CD4-positive, alpha-beta T cell treated with Interleukin-15 for 1 hour (primary cell): ENCODE measurements at regions not wholly inside any gene's neighbourhood (a gene's known extent, or its start where the extent isn't known, plus 50 kb on each side); places are given as distances from the start of the nearest gene placed in this dataset.

Source experiments
- DNase-seq: peaks from one replicate; pipeline ENCODE4 v3.0.0-alpha.2; 2020

GRCh38 chr5:18141222-18141621 is 507.0 kb downstream of the TAF11L14 start:
- DNase-seq = no peak

GRCh38 chr5:18142831-18143230 is 508.6 kb downstream of the TAF11L14 start:
- DNase-seq = no peak

GRCh38 chr5:18152671-18153070 is 518.4 kb downstream of the TAF11L14 start:
- DNase-seq = no peak

GRCh38 chr5:18158166-18158565 is 523.9 kb downstream of the TAF11L14 start:
- DNase-seq = no peak

GRCh38 chr5:18159331-18159730 is 525.1 kb downstream of the TAF11L14 start:
- no peak for DNase-seq

- DNase-seq = no peak
Measured at GRCh38 chr5:18171684-18172083, 537.4 kb downstream of the TAF11L14 start.

GRCh38 chr5:18179579-18179978 is 545.3 kb downstream of the TAF11L14 start:
- DNase-seq = no peak

GRCh38 chr5:18181575-18181974 is 547.3 kb downstream of the TAF11L14 start:
- no peak for DNase-seq

- no peak for DNase-seq
Measured at GRCh38 chr5:18195910-18196309, 561.6 kb downstream of the TAF11L14 start.

- no peak for DNase-seq
Measured at GRCh38 chr5:18197734-18198133, 563.5 kb downstream of the TAF11L14 start.

GRCh38 chr5:18202164-18202563 is 567.9 kb downstream of the TAF11L14 start:
- no peak for DNase-seq

- DNase-seq = no peak
Measured at GRCh38 chr5:18203296-18203695, 569.0 kb downstream of the TAF11L14 start.

GRCh38 chr5:18213666-18214065 is 579.4 kb downstream of the TAF11L14 start:
- DNase-seq = no peak

GRCh38 chr5:18216016-18216415 is 581.8 kb downstream of the TAF11L14 start:
- DNase-seq = no peak

GRCh38 chr5:18216729-18217128 is 582.5 kb downstream of the TAF11L14 start:
- no peak for DNase-seq

- no peak for DNase-seq
Measured at GRCh38 chr5:18219241-18219640, 585.0 kb downstream of the TAF11L14 start.

GRCh38 chr5:18220631-18221030 is 586.4 kb downstream of the TAF11L14 start:
- DNase-seq = no peak

- no peak for DNase-seq
Measured at GRCh38 chr5:18236386-18236785, 602.1 kb downstream of the TAF11L14 start.

GRCh38 chr5:18238321-18238720 is 604.1 kb downstream of the TAF11L14 start:
- DNase-seq = no peak

- no peak for DNase-seq
Measured at GRCh38 chr5:18240971-18241370, 606.7 kb downstream of the TAF11L14 start.

- no peak for DNase-seq
Measured at GRCh38 chr5:18243846-18244245, 609.6 kb downstream of the TAF11L14 start.

GRCh38 chr5:18244309-18244708 is 610.0 kb downstream of the TAF11L14 start:
- no peak for DNase-seq

- no peak for DNase-seq
Measured at GRCh38 chr5:18252559-18252958, 618.3 kb downstream of the TAF11L14 start.

- no peak for DNase-seq
Measured at GRCh38 chr5:18264126-18264882, 630.0 kb downstream of the TAF11L14 start.

- no peak for DNase-seq
Measured at GRCh38 chr5:18270635-18271338, 636.5 kb downstream of the TAF11L14 start.
